B cell (primary cell): ENCODE measurements at regions not wholly inside any gene's neighbourhood (a gene's known extent, or its start where the extent isn't known, plus 50 kb on each side); places are given as distances from the start of the nearest gene placed in this dataset.

Experiments
- CTCF ChIP-seq: fragments of 200-600 bp; IDR thresholded peaks from one replicate; pipeline ENCODE4 v1.8.0; 2022; ENCODE audit warnings: antibody characterized with exemption, mild to moderate bottlenecking
- EZH2 ChIP-seq: IDR thresholded peaks from 2 replicates; pipeline ENCODE4 v1.6.1; 2012; ENCODE audit warnings: borderline replicate concordance, low read depth, mild to moderate bottlenecking, moderate library complexity, low read length; ENCODE audit not compliant: insufficient read depth, poor library complexity, severe bottlenecking

- TF ChIP-seq CTCF (no peak), EZH2 (no peak)
These were observed 134.5 kb upstream of the MAGI3 start for GRCh38 chr1:113255720-113256347.
